ENCODE measurements at regions not wholly inside any gene's neighbourhood (a gene's known extent, or its start where the extent isn't known, plus 50 kb on each side); places are given as distances from the start of the nearest gene placed in this dataset.

DNA sequence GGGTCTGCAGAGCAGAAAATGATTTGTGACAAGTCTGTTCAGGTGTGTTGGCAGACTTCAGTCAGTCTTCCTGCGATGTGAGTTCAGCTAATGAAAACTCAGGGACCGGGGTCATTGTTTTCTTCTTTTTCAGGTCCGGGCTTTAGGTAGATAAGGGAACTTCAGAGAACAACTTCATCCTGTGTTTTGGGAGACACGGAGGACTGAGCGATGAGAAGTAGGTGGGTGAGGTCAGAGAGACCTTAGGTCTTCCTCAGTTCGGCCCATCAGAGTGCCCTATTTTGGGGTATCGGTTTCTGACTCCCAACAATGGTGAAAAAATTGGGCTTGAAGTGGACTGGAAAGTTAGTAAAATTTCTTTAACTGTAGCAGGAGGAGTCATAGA is 88.9 kb upstream of the ATF7IP2 start:
- Histone ChIP-seq H3K4me3 (replicated peaks in 1 of 3; ENCODE audit: insufficient read depth in 1 of 3, low read depth in 1 of 3, low read length in 3 of 3) (no peak overlapping the region), H2AFZ (ENCODE audit: low read depth, low read length) (no peak overlapping the region), H3K9me3 (replicated peaks; ENCODE audit: control insufficient read depth, insufficient read depth, low read length) (no peaks in the 10 kb centered on the region), H3K27me3 (ENCODE audit: control insufficient read depth in 2 of 2, insufficient read depth in 2 of 2, low read length in 2 of 2) (no peaks in the 10 kb centered on the region), H4K20me1 (replicated peaks; ENCODE audit: control insufficient read depth, extremely low read depth, insufficient read depth, low read length) (no peaks in the 10 kb centered on the region), H3K9me1 (replicated peaks; ENCODE audit: control insufficient read depth, extremely low read depth, insufficient read depth, low read length) (no peaks in the 10 kb centered on the region), H3K27ac (ENCODE audit: insufficient read depth, low read depth, low read length) (no peak overlapping the region), H3K4me2 (ENCODE audit: insufficient read depth, low read length) (no peak overlapping the region), H3K9ac (replicated peaks; ENCODE audit: extremely low read depth, insufficient read depth, low read length) (no peak overlapping the region), H3K36me3 (ENCODE audit: control insufficient read depth in 2 of 2, extremely low read depth in 1 of 2, insufficient read depth in 2 of 2, low read length in 2 of 2) (no peaks in the 10 kb centered on the region), H3K4me1 (ENCODE audit: control insufficient read depth, extremely low read depth, insufficient read depth, low read length) (no peaks in the 10 kb centered on the region), H3K79me2 (ENCODE audit: control insufficient read depth, insufficient read depth, low read length) (no peaks in the 10 kb centered on the region)
- TF ChIP-seq, protein P1, sequence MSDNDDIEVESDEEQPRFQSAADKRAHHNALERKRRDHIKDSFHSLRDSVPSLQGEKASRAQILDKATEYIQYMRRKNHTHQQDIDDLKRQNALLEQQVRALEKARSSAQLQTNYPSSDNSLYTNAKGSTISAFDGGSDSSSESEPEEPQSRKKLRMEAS (IDR thresholded peaks at IDR 0.05; ENCODE audit: insufficient read depth, insufficient read length): no peak
- TF ChIP-seq MYC (IDR thresholded peaks at IDR 0.05; ENCODE audit: low read depth, low read length) (no peak), POLR2AphosphoS5 (IDR thresholded peaks at IDR 0.05; ENCODE audit: insufficient read depth, low read depth, low read length) (no peak)
- TF ChIP-seq, protein P2, sequence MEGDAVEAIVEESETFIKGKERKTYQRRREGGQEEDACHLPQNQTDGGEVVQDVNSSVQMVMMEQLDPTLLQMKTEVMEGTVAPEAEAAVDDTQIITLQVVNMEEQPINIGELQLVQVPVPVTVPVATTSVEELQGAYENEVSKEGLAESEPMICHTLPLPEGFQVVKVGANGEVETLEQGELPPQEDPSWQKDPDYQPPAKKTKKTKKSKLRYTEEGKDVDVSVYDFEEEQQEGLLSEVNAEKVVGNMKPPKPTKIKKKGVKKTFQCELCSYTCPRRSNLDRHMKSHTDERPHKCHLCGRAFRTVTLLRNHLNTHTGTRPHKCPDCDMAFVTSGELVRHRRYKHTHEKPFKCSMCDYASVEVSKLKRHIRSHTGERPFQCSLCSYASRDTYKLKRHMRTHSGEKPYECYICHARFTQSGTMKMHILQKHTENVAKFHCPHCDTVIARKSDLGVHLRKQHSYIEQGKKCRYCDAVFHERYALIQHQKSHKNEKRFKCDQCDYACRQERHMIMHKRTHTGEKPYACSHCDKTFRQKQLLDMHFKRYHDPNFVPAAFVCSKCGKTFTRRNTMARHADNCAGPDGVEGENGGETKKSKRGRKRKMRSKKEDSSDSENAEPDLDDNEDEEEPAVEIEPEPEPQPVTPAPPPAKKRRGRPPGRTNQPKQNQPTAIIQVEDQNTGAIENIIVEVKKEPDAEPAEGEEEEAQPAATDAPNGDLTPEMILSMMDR (IDR thresholded peaks at IDR 0.05; ENCODE audit: extremely low read depth in 1 of 2, insufficient read depth in 1 of 2, low read depth in 1 of 2, low read length in 2 of 2): no peak
- dilution Hi-C loops (cut with MboI; ENCODE audit: extremely low pct_ligation_motif_present, low sequenced_read_pairs) (no loop called here), intact Hi-C loops (cut with micrococcal nuclease) (no loop called here)
- FAIRE-seq (no peak), DNase-seq (ENCODE audit: low read depth, low spot score) (no peak)
- no TSS peak for BruUV-seq (replicated peaks)
- ChIA-PET POLR2A (no interaction called here), CTCF (no interaction called here)

DNA sequence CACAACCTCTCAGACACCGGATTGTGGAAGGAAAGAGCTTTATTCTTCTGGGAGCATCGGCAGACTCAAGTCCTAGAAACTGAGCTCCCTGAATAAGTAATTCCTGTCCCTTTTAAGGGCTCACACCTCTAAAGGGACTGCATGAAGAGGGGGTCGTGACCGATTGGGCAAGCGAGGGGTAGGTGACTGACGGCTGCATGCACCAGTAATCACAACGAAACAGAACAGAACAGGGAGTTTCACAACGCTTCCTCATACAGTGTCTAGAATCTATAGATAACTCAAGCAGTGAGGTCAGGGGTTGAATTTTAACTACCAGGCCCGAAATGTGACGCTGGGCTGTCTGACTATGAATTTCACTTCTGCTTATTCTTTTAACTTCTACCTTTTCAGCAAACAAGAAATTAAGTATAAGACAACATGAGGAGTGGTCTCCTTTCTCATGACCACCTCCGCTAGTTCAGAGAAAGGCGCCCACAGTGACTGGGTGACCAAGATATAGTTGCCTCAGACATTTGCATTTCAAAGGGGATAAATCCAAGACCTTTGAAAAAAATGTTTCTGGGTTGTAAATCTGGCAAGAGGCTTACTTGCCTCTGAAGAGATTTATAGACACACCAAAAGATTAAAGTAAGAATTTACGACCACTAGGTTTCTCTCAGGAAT is 88.4 kb upstream of the ATF7IP2 start:
- Histone ChIP-seq H2AFZ (ENCODE audit: low read depth, low read length) (no peak overlapping the region), H4K20me1 (replicated peaks; ENCODE audit: control insufficient read depth, extremely low read depth, insufficient read depth, low read length) (no peaks in the 10 kb centered on the region), H3K9me1 (replicated peaks; ENCODE audit: control insufficient read depth, extremely low read depth, insufficient read depth, low read length) (no peaks in the 10 kb centered on the region), H3K27ac (ENCODE audit: insufficient read depth, low read depth, low read length) (no peak overlapping the region), H3K27me3 (ENCODE audit: control insufficient read depth in 2 of 2, insufficient read depth in 2 of 2, low read length in 2 of 2) (no peaks in the 10 kb centered on the region), H3K36me3 (ENCODE audit: control insufficient read depth in 2 of 2, extremely low read depth in 1 of 2, insufficient read depth in 2 of 2, low read length in 2 of 2) (no peaks in the 10 kb centered on the region), H3K9me3 (replicated peaks; ENCODE audit: control insufficient read depth, insufficient read depth, low read length) (no peaks in the 10 kb centered on the region), H3K9ac (replicated peaks; ENCODE audit: extremely low read depth, insufficient read depth, low read length) (no peak overlapping the region), H3K79me2 (ENCODE audit: control insufficient read depth, insufficient read depth, low read length) (no peaks in the 10 kb centered on the region), H3K4me1 (ENCODE audit: control insufficient read depth, extremely low read depth, insufficient read depth, low read length) (no peaks in the 10 kb centered on the region), H3K4me2 (ENCODE audit: insufficient read depth, low read length) (no peak overlapping the region), H3K4me3 (replicated peaks in 1 of 3; ENCODE audit: insufficient read depth in 1 of 3, low read depth in 1 of 3, low read length in 3 of 3) (no peak overlapping the region)
- ChIA-PET CTCF (no interaction called here), POLR2A (no interaction called here)
- FAIRE-seq (no peak), DNase-seq (ENCODE audit: low read depth, low spot score) (no peak)
- BruUV-seq (replicated peaks): no TSS peak
- intact Hi-C loops (cut with micrococcal nuclease): no loop called here
- dilution Hi-C loops (cut with MboI; ENCODE audit: extremely low pct_ligation_motif_present, low sequenced_read_pairs): no loop called here
- TF ChIP-seq MYC (IDR thresholded peaks at IDR 0.05; ENCODE audit: low read depth, low read length): no peak
- TF ChIP-seq POLR2A (IDR thresholded peaks at IDR 0.05; ENCODE audit: low read depth, low read length): no peak
- no peak for TF ChIP-seq EZH2 (IDR thresholded peaks at IDR 0.05; ENCODE audit: borderline replicate concordance, low read depth, low read length, severe bottlenecking)
- TF ChIP-seq, protein P2 (IDR thresholded peaks at IDR 0.05; ENCODE audit: extremely low read depth in 1 of 2, insufficient read depth in 1 of 2, low read depth in 1 of 2, low read length in 2 of 2): no peak
- TF ChIP-seq JUN (IDR thresholded peaks at IDR 0.05; ENCODE audit: borderline replicate concordance, insufficient read depth, insufficient read length, low read depth): no peak
- TF ChIP-seq, protein P1 (IDR thresholded peaks at IDR 0.05; ENCODE audit: insufficient read depth, insufficient read length): no peak
- TF ChIP-seq GATA2 (IDR thresholded peaks at IDR 0.05; ENCODE audit: insufficient read depth, insufficient read length, low read depth, low read length): no peak
- no peak for TF ChIP-seq POLR2AphosphoS5 (IDR thresholded peaks at IDR 0.05; ENCODE audit: insufficient read depth, low read depth, low read length)
- TF ChIP-seq FOS (IDR thresholded peaks at IDR 0.05; ENCODE audit: borderline replicate concordance, insufficient read depth, low read length): no peak
